IMR-90 (cell line): ENCODE measurements at regions not wholly inside any gene's neighbourhood (a gene's known extent, or its start where the extent isn't known, plus 50 kb on each side); places are given as distances from the start of the nearest gene placed in this dataset.

Experiments
- ATAC-seq: fragments of 200-7000 bp; cut with Tn5 transposase; 2 replicates; pipeline ENCODE4 v1.9.1; 2020; ENCODE audit warnings: low read depth, mild to moderate bottlenecking, moderate library complexity
- BruUV-seq: library from RNA; stranded (reverse); fragments of 400-500 nt; replicated peaks from 2 replicates; lab custom pipeline; 2021; lab: Mats Ljungman, UMichigan
- CTCF ChIA-PET: fragments of 300-600 bp; formaldehyde crosslinking; extraction: SDS; loops from one replicate; lab custom pipeline; 2021; ENCODE audit warnings: antibody characterized with exemption; lab: Yijun Ruan, JAX
- POLR2A ChIA-PET: fragments of 300-600 bp; sonication (Branson Sonifier 250); formaldehyde crosslinking; loops from one replicate; lab custom pipeline; 2022; ENCODE audit warnings: antibody characterized with exemption; ENCODE audit not compliant: unreplicated experiment; lab: Charles Lee
- DNase-seq: peaks from one replicate; pipeline ENCODE4 v3.0.0; 2013
- H2AFZ ChIP-seq: replicated peaks from 2 replicates; pipeline ENCODE3; 2013; ENCODE audit warnings: low read length, mild to moderate bottlenecking; ENCODE audit not compliant: poor library complexity
- H2AK5ac ChIP-seq: 2 replicates; pipeline ENCODE4 v1.6.1; 2013; ENCODE audit warnings: low read depth, low read length, inconsistent platforms
- H2AK9ac ChIP-seq: replicated peaks from 2 replicates; pipeline ENCODE3; 2013; ENCODE audit warnings: mild to moderate bottlenecking, low read depth, low read length, moderate library complexity; ENCODE audit not compliant: poor library complexity
- H2BK120ac ChIP-seq: 2 replicates; pipeline ENCODE4 v1.6.1; 2013; ENCODE audit warnings: low read depth, low read length, inconsistent platforms
- H2BK15ac ChIP-seq: 3 replicates; pipeline ENCODE4 v1.6.1; 2013; ENCODE audit warnings: low read depth, low read length, inconsistent platforms
- H2BK20ac ChIP-seq: 2 replicates; pipeline ENCODE4 v1.6.1; 2013; ENCODE audit warnings: low read depth, mild to moderate bottlenecking, inconsistent platforms, low read length, moderate library complexity
- H2BK5ac ChIP-seq: 2 replicates; pipeline ENCODE4 v1.6.1; 2013; ENCODE audit warnings: mild to moderate bottlenecking, low read depth, low read length, inconsistent platforms; ENCODE audit not compliant: poor library complexity, severe bottlenecking
- H3K14ac ChIP-seq: replicated peaks from 2 replicates; pipeline ENCODE4 v1.6.1; 2013; ENCODE audit warnings: low read depth, low read length, inconsistent platforms
- H3K18ac ChIP-seq: 2 replicates; pipeline ENCODE4 v1.6.1; 2013; ENCODE audit warnings: low read depth, low read length, control low read depth
- H3K23ac ChIP-seq: 2 replicates; pipeline ENCODE4 v1.6.1; 2013; ENCODE audit warnings: low read depth, low read length, inconsistent platforms
- H3K27ac ChIP-seq: 2 replicates; pipeline ENCODE4 v1.5.1; 2013; ENCODE audit warnings: mild to moderate bottlenecking, control low read depth, low read length; ENCODE audit not compliant: insufficient read depth
- H3K27me3 ChIP-seq: 2 replicates; pipeline ENCODE4 v1.6.1; 2013; ENCODE audit warnings: low read length; ENCODE audit not compliant: control insufficient read depth, insufficient read depth
- H3K36me3 ChIP-seq: 2 replicates; pipeline ENCODE4 v1.6.1; 2013; ENCODE audit warnings: low read length, mixed read lengths; ENCODE audit not compliant: control insufficient read depth, insufficient read depth
- H3K4ac ChIP-seq: 2 replicates; pipeline ENCODE4 v1.6.1; 2013; ENCODE audit warnings: low read depth, low read length, inconsistent platforms
- H3K4me1 ChIP-seq: 2 replicates; pipeline ENCODE4 v1.6.1; 2013; ENCODE audit warnings: low read length, mixed read lengths; ENCODE audit not compliant: control insufficient read depth, insufficient read depth
- H3K4me2 ChIP-seq: 2 replicates; pipeline ENCODE4 v1.6.1; 2013; ENCODE audit warnings: low read depth, mild to moderate bottlenecking, control low read depth, low read length, moderate library complexity
- H3K4me3 ChIP-seq: 2 replicates; pipeline ENCODE4 v1.5.1; 2013; ENCODE audit warnings: low read depth, mild to moderate bottlenecking, control low read depth, low read length, moderate library complexity; ENCODE audit not compliant: insufficient read depth
- H3K56ac ChIP-seq: 2 replicates; pipeline ENCODE4 v1.6.1; 2013; ENCODE audit warnings: low read length, inconsistent platforms; ENCODE audit not compliant: insufficient read depth; ENCODE audit errors: extremely low read depth
- H3K79me1 ChIP-seq, 2 experiments: 2 replicates each; pipeline ENCODE4 v1.6.1; 2013; ENCODE audit warnings: low read length in 2 of 2, inconsistent platforms in 1 of 2, low read depth in 1 of 2
- H3K9ac ChIP-seq: 2 replicates; pipeline ENCODE4 v1.6.1; 2013; ENCODE audit warnings: low read depth, low read length, control low read depth
- H3K9me1 ChIP-seq: 2 replicates; pipeline ENCODE4 v1.6.1; 2013; ENCODE audit warnings: low read length, inconsistent platforms; ENCODE audit not compliant: insufficient read depth
- H3K9me3 ChIP-seq: 2 replicates; pipeline ENCODE4 v1.6.1; 2013; ENCODE audit warnings: low read length; ENCODE audit not compliant: control insufficient read depth, insufficient read depth
- H4K20me1 ChIP-seq: 2 replicates; pipeline ENCODE4 v1.6.1; 2013; ENCODE audit warnings: low read length, inconsistent platforms; ENCODE audit not compliant: insufficient read depth
- H4K5ac ChIP-seq: 2 replicates; pipeline ENCODE4 v1.6.1; 2013; ENCODE audit warnings: mild to moderate bottlenecking, low read depth, low read length, control low read depth
- H4K8ac ChIP-seq, 2 experiments: 2 replicates each; pipeline ENCODE4 v1.6.1; 2013; ENCODE audit warnings: low read depth in 2 of 2, low read length in 2 of 2, control low read depth in 1 of 2, inconsistent platforms in 1 of 2
- H4K91ac ChIP-seq: 2 replicates; pipeline ENCODE4 v1.6.1; 2013; ENCODE audit warnings: low read depth, low read length, inconsistent platforms; ENCODE audit not compliant: insufficient read depth
- BHLHE40 ChIP-seq: fragments of 150-350 bp; IDR thresholded peaks from 2 replicates; pipeline ENCODE4 v1.6.1; 2016; ENCODE audit warnings: mild to moderate bottlenecking, low read depth, low read length
- CHD1 ChIP-seq: IDR thresholded peaks from 2 replicates; pipeline ENCODE4 v1.6.1; 2012; ENCODE audit warnings: low read depth, low read length, improper control_type of control experiment
- RCOR1 ChIP-seq: IDR thresholded peaks from 2 replicates; pipeline ENCODE4 v1.6.1; 2012; ENCODE audit warnings: mild to moderate bottlenecking, low read length, improper control_type of control experiment; ENCODE audit not compliant: insufficient replicate concordance
- WGBS, 2 experiments: methylation state at CpG; one replicate each; pipeline versions ENCODE4 v1.1.5 to v1.1.7; 2013; ENCODE audit warnings: missing lambda C conversion rate in 2 of 2; ENCODE audit not compliant: insufficient read length in 1 of 2; ENCODE audit errors: extremely low coverage in 2 of 2; 5-methylcytosine and 5-hydroxymethylcytosine counted together
- dilution Hi-C: fragments of 300-500 bp; cut with HindIII; formaldehyde crosslinking; loops from one replicate; pipeline ENCODE4 v1.14.3; 2018; ENCODE audit warnings: low sequenced_read_pairs; ENCODE audit not compliant: unreplicated experiment
- in situ Hi-C: fragments of 300-500 bp; cut with MboI; formaldehyde crosslinking; loops from 3 replicates; pipeline ENCODE4 v1.14.3; 2019; ENCODE audit warnings: low sequenced_read_pairs, inconsistent platforms, mixed read lengths
- intact Hi-C: fragments of 100-400 bp; cut with micrococcal nuclease; formaldehyde crosslinking; loops from 2 replicates; pipeline ENCODE4 v1.10.0; 2022

- Histone ChIP-seq H2AK5ac (no peak overlapping the region), H3K27me3 (no peaks in the 10 kb centered on the region), H3K79me1 (no peaks in the 10 kb centered on the region), H4K20me1 (no peaks in the 10 kb centered on the region), H2BK15ac (no peak overlapping the region), H3K4me2 (no peak overlapping the region), H4K91ac (no peak overlapping the region), H3K4me3 (no peak overlapping the region), H4K5ac (no peak overlapping the region), H3K36me3 (no peaks in the 10 kb centered on the region), H4K8ac (no peak overlapping the region), H2BK120ac (no peak overlapping the region), H3K9me1 (no peaks in the 10 kb centered on the region), H3K9me3 (peaks cover 5% of the 10 kb centered on the region; the same call in 1 of the 2 replicates), H3K4me1 (no peaks in the 10 kb centered on the region), H3K9ac (no peak overlapping the region), H3K14ac (no peak overlapping the region), H2BK5ac (no peak overlapping the region), H2AK9ac (no peak overlapping the region), H3K4ac (no peak overlapping the region), H3K56ac (no peak overlapping the region), H3K27ac (no peak overlapping the region), H3K23ac (no peak overlapping the region), H2BK20ac (no peak overlapping the region), H3K18ac (no peak overlapping the region), H2AFZ (no peak overlapping the region)
- CTCF ChIA-PET: no interaction called here
- intact Hi-C loops: no loop called here
- in situ Hi-C loops: no loop called here
- no TSS peak for BruUV-seq
- DNase-seq (no peak), ATAC-seq (no peak)
- TF ChIP-seq BHLHE40: no peak
- no peak for TF ChIP-seq CHD1
- TF ChIP-seq RCOR1: no peak
- WGBS, 2 experiments: no CpG with 5 or more reads among the region's 1 CpG
- POLR2A ChIA-PET: no interaction called here
- dilution Hi-C loops: no loop called here
Measured at GRCh38 chr5:23419115-23419514, 88.3 kb upstream of the PRDM9 start.
